ENCODE measurements at regions not wholly inside any gene's neighbourhood (a gene's known extent, or its start where the extent isn't known, plus 50 kb on each side); places are given as distances from the start of the nearest gene placed in this dataset.

- TF ChIP-seq FOXM1 (IDR thresholded peaks at IDR 0.05; ENCODE audit: low read depth) (peak; percentile 98), MAX (IDR thresholded peaks at IDR 0.05; ENCODE audit: low read depth) (no peak)
Measured at GRCh38 chr1:172955161-172955815, 95.5 kb downstream of the TNFSF18 start.

Data from SK-N-SH (cell line).